ENCODE measurements at regions not wholly inside any gene's neighbourhood (a gene's known extent, or its start where the extent isn't known, plus 50 kb on each side); places are given as distances from the start of the nearest gene placed in this dataset.

DNA sequence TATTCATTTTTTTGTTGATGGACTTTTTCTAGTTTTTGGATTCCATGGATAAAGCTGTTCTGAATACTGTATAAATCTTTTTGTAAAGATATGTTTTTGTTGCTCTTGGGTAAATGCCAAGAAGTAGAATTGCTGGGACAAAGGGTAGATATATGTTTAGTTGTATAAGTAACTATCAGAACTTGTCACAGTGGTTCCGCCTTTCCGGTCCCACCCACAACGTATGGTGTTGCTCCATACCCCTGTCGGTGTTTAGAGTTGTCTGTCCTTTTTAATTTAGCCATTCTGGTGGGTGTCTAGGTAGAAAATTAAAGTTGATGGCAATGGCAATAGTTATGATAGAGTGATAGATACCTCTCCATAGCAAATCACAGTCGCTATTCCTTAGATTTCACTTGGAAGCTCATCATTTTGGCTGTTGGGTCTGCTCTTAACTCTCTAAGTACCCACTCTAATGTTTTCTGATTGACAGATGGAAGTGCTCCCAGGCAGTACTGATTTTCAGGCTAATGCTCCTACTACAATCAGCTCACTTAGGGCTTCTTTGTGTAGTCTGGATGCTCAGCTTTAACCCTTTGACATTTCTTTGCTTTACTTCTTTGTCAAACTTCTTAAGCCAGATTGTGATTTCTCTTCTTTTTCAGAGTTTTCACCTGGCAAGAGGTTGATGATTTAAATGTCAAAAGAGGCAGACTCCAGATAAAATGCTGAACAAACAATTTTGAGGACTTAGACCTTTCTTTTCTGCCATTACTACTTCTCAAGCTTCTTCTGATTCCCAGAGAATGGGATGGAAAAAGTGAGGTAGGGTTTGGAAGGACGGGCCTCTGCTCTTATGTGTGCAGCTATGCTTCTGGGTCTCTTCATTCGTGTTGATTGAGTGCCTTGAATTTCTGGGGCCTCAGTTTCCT lies 156.4 kb downstream of the AQP4 start:
- TF ChIP-seq, protein P1, sequence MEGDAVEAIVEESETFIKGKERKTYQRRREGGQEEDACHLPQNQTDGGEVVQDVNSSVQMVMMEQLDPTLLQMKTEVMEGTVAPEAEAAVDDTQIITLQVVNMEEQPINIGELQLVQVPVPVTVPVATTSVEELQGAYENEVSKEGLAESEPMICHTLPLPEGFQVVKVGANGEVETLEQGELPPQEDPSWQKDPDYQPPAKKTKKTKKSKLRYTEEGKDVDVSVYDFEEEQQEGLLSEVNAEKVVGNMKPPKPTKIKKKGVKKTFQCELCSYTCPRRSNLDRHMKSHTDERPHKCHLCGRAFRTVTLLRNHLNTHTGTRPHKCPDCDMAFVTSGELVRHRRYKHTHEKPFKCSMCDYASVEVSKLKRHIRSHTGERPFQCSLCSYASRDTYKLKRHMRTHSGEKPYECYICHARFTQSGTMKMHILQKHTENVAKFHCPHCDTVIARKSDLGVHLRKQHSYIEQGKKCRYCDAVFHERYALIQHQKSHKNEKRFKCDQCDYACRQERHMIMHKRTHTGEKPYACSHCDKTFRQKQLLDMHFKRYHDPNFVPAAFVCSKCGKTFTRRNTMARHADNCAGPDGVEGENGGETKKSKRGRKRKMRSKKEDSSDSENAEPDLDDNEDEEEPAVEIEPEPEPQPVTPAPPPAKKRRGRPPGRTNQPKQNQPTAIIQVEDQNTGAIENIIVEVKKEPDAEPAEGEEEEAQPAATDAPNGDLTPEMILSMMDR (IDR thresholded peaks at IDR 0.05; ENCODE audit: low read depth, low read length, missing control alignments) = no peak
- in situ Hi-C loops (cut with HindIII; ENCODE audit: low pct_ligation_motif_present, low sequenced_read_pairs) = no loop called here
- no peak overlapping the region for H3K27ac ChIP-seq
- H3K36me3 ChIP-seq (replicated peaks) = no peaks in the 10 kb centered on the region
- H3K27me3 ChIP-seq (replicated peaks) = no peaks in the 10 kb centered on the region
- H3K4me3 ChIP-seq (ENCODE audit: low read depth, low read length) = no peak overlapping the region
- DNase-seq = no peak

DNA sequence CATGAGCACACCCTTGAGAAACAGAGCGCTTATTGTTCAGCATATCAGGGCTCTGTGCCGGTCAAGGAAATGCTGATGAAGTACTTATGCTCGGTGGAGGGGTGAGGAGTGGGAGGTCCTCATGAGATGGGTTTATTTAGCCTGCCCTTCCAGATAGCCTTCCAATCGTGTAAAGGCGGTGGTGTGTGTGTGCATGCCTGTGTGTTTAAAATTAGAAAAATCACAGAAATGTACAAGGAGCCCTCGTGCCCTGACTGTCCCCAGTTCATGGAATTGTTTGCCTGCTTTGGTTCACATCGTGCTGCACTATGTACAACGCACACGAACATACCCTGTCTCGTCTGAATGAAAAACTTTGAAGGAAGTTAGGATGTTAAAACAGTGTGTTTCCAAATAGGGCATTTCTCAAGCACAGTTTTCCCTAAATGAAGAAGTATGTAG lies 158.6 kb downstream of the AQP4 start:
- H3K27ac ChIP-seq = no peak overlapping the region
- TF ChIP-seq, protein P1 (IDR thresholded peaks at IDR 0.05; ENCODE audit: low read depth, low read length, missing control alignments) = no peak
- in situ Hi-C loops (cut with HindIII; ENCODE audit: low pct_ligation_motif_present, low sequenced_read_pairs) = no loop called here
- no peak overlapping the region for H3K4me3 ChIP-seq (ENCODE audit: low read depth, low read length)
- no peak for DNase-seq
- H3K27me3 ChIP-seq (replicated peaks) = no peaks in the 10 kb centered on the region
- H3K36me3 ChIP-seq (replicated peaks) = no peaks in the 10 kb centered on the region

DNA sequence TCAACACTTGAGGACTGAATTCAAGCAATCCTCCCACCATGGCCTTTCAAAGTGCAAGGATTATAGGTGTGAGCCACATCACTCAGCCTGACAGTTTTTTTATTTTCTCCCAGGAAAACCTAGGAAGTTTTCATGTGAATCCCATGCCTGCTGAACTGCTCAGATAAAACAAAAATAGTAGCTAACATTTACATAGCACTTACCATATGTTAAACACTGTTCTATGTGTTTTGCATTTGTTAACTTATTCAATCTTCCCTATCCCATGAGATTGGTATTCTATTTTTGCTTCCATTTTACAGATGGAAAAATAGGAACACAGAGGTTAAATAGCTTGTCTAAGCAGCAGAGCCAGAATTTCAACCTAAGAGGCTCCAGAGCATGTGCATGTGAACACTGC lies 157.4 kb upstream of the KCTD1 start:
- H3K27ac ChIP-seq = no peak overlapping the region
- in situ Hi-C loops (cut with HindIII; ENCODE audit: low pct_ligation_motif_present, low sequenced_read_pairs) = no loop called here
- no peaks in the 10 kb centered on the region for H3K27me3 ChIP-seq (replicated peaks)
- DNase-seq = no peak
- H3K4me3 ChIP-seq (ENCODE audit: low read depth, low read length) = no peak overlapping the region
- TF ChIP-seq, protein P1 (IDR thresholded peaks at IDR 0.05; ENCODE audit: low read depth, low read length, missing control alignments) = no peak
- H3K36me3 ChIP-seq (replicated peaks) = no peaks in the 10 kb centered on the region

DNA sequence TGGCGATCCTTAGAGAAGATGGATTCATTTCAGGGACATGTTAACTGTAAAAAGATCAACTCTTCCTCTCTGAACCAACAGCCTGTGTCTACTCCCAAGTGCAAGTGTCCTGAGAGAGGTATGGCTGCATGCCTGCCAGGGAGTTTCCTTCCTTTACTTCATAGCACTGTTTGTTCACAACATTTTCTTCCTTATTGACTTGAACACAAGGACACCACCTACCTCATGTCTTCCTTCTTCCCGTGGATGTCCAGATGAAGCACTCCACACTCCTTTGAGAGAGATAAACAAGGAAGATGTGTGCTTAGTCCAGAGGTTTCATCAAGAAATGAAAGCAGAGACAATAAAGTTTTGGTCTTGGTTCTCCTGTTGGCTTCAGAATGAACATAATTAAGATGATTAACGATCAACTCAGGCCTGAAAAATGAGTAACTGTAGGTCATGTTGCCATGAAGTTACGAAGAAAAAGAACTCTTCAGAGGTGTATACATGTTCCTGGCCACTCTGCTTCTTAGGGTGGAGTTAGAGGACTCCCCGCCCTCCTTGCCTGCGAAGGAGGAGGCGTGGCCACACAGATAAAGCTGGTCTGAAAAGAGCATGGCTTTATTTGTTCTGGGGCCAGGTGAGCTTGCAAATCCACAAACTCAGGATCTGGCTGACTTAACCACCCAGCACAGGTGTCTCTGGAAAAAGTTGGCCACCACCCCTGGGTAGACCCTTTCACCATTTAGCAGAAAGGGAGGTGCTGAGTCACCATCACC lies 155.0 kb upstream of the KCTD1 start:
- no peak overlapping the region for H3K27ac ChIP-seq
- no peaks in the 10 kb centered on the region for H3K36me3 ChIP-seq (replicated peaks)
- no peaks in the 10 kb centered on the region for H3K27me3 ChIP-seq (replicated peaks)
- no peak overlapping the region for H3K4me3 ChIP-seq (ENCODE audit: low read depth, low read length)
- no peak for DNase-seq
- TF ChIP-seq, protein P1 (IDR thresholded peaks at IDR 0.05; ENCODE audit: low read depth, low read length, missing control alignments) = no peak
- in situ Hi-C loops (cut with HindIII; ENCODE audit: low pct_ligation_motif_present, low sequenced_read_pairs) = no loop called here

DNA sequence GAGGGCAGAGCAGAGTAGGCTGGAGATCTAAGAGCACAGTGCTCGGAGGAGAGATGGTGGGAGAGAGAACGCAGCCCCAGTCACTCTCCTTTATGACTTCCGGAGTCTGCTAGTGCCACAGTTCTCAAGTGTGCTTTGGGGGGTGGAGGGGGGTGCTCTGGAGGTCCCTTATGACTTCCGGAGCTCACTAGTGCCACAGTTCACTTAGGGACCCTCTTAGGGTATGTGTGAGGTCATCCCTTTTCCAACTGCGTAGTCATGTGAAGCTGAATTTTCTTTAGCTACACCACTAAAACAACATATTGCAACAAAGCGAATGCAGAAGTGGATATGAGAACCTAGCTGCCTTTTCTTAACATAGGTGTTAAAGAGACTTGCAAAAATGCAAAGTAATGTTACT lies 153.7 kb upstream of the KCTD1 start:
- Histone ChIP-seq H3K27ac (no peak overlapping the region), H3K4me3 (ENCODE audit: low read depth, low read length) (no peak overlapping the region), H3K27me3 (replicated peaks) (no peaks in the 10 kb centered on the region), H3K36me3 (replicated peaks) (no peaks in the 10 kb centered on the region)
- TF ChIP-seq, protein P1 (IDR thresholded peaks at IDR 0.05; ENCODE audit: low read depth, low read length, missing control alignments) = no peak
- DNase-seq = no peak
- in situ Hi-C loops (cut with HindIII; ENCODE audit: low pct_ligation_motif_present, low sequenced_read_pairs) = no loop called here
